ENCODE measurements at regions not wholly inside any gene's neighbourhood (a gene's known extent, or its start where the extent isn't known, plus 50 kb on each side); places are given as distances from the start of the nearest gene placed in this dataset.

GRCh38 chr3:74027121-74027520, 402.4 kb upstream of the PDZRN3 start:
- no peak overlapping the region for H3K9ac ChIP-seq (ENCODE audit: insufficient read depth, low read length, poor library complexity, severe bottlenecking)
- no peaks in the 10 kb centered on the region for H3K4me1 Mint-ChIP-seq
- H3K36me3 ChIP-seq (replicated peaks in 1 of 2; ENCODE audit: control insufficient read depth in 1 of 2, insufficient read depth in 2 of 2, low read length in 2 of 2), result no peaks in the 10 kb centered on the region
- H2AFZ ChIP-seq (ENCODE audit: insufficient read depth, low read depth, low read length, poor library complexity, severe bottlenecking), result no peak overlapping the region
- H3K27ac ChIP-seq (ENCODE audit: low read depth in 1 of 2, low read length in 2 of 2), result no peak overlapping the region
- H3K79me2 ChIP-seq (ENCODE audit: insufficient read depth, low read length), result no peaks in the 10 kb centered on the region
- no peak overlapping the region for H3K4me2 ChIP-seq (replicated peaks; ENCODE audit: extremely low read depth, low read length, poor library complexity, severe bottlenecking)
- intact Hi-C loops (cut with micrococcal nuclease), result no loop called here
- no peak overlapping the region for H3K4me3 Mint-ChIP-seq
- 87% methylated on average over 7 of the region's 7 CpGs for whole genome bisulfite sequencing (ENCODE audit: insufficient coverage)
- H3K9me3 ChIP-seq (replicated peaks in 1 of 2; ENCODE audit: control insufficient read depth in 1 of 2, insufficient read depth in 1 of 2, low read length in 2 of 2), result no peaks in the 10 kb centered on the region
- H3K36me3 Mint-ChIP-seq, result no peaks in the 10 kb centered on the region
- H3K9me3 Mint-ChIP-seq, result peaks cover 0 to 11% (median 5%) of the 10 kb centered on the region in 7 donors
- DNase-seq, result no peak
- no peaks in the 10 kb centered on the region for H3K27me3 ChIP-seq (ENCODE audit: control insufficient read depth in 2 of 2, insufficient read depth in 2 of 2, low read length in 2 of 2)
- H4K20me1 ChIP-seq (ENCODE audit: insufficient read depth, low read length), result no peaks in the 10 kb centered on the region
- no peak overlapping the region for H3K27ac Mint-ChIP-seq
- H3K27me3 Mint-ChIP-seq (ENCODE audit: low read depth in 3 of 3), result peaks cover 0 to 2% (median 0%) of the 10 kb centered on the region in 3 donors
- no peak for TF ChIP-seq CTCF (IDR thresholded peaks at IDR 0.05)
- H3K4me1 ChIP-seq (ENCODE audit: control insufficient read depth in 1 of 2, insufficient read depth in 2 of 2, low read length in 2 of 2), result no peaks in the 10 kb centered on the region
- H3K4me3 ChIP-seq (replicated peaks in 1 of 3; ENCODE audit: low read depth in 2 of 3, low read length in 3 of 3), result no peak overlapping the region

GRCh38 chr3:74023395-74023794, 398.7 kb upstream of the PDZRN3 start:
- no peaks in the 10 kb centered on the region for H4K20me1 ChIP-seq (ENCODE audit: insufficient read depth, low read length)
- Mint-ChIP-seq H3K36me3 (no peaks in the 10 kb centered on the region), H3K27me3 (ENCODE audit: low read depth in 3 of 3) (peaks cover 0 to 2% (median 0%) of the 10 kb centered on the region in 3 donors), H3K4me3 (no peak overlapping the region), H3K27ac (no peak overlapping the region), H3K9me3 (peaks cover 0 to 6% (median 4%) of the 10 kb centered on the region in 7 donors), H3K4me1 (no peaks in the 10 kb centered on the region)
- no peaks in the 10 kb centered on the region for H3K36me3 ChIP-seq (replicated peaks in 1 of 2; ENCODE audit: control insufficient read depth in 1 of 2, insufficient read depth in 2 of 2, low read length in 2 of 2)
- no peaks in the 10 kb centered on the region for H3K4me1 ChIP-seq (ENCODE audit: control insufficient read depth in 1 of 2, insufficient read depth in 2 of 2, low read length in 2 of 2)
- H2AFZ ChIP-seq (ENCODE audit: insufficient read depth, low read depth, low read length, poor library complexity, severe bottlenecking), result no peak overlapping the region
- no peak overlapping the region for H3K9ac ChIP-seq (ENCODE audit: insufficient read depth, low read length, poor library complexity, severe bottlenecking)
- DNase-seq, result no peak
- no peaks in the 10 kb centered on the region for H3K27me3 ChIP-seq (ENCODE audit: control insufficient read depth in 2 of 2, insufficient read depth in 2 of 2, low read length in 2 of 2)
- no peak overlapping the region for H3K4me2 ChIP-seq (replicated peaks; ENCODE audit: extremely low read depth, low read length, poor library complexity, severe bottlenecking)
- H3K9me3 ChIP-seq (replicated peaks in 1 of 2; ENCODE audit: control insufficient read depth in 1 of 2, insufficient read depth in 1 of 2, low read length in 2 of 2), result no peaks in the 10 kb centered on the region
- H3K4me3 ChIP-seq (replicated peaks in 1 of 3; ENCODE audit: low read depth in 2 of 3, low read length in 3 of 3), result no peak overlapping the region
- WGBS (ENCODE audit: insufficient coverage), result no CpG with 5 or more reads among the region's 2 CpGs
- intact Hi-C loops (cut with micrococcal nuclease), result no loop called here
- no peaks in the 10 kb centered on the region for H3K79me2 ChIP-seq (ENCODE audit: insufficient read depth, low read length)
- TF ChIP-seq CTCF (IDR thresholded peaks at IDR 0.05), result no peak
- no peak overlapping the region for H3K27ac ChIP-seq (ENCODE audit: low read depth in 1 of 2, low read length in 2 of 2)

Data from CD14-positive monocyte (primary cell).